A172 (cell line): ENCODE measurements at regions not wholly inside any gene's neighbourhood (a gene's known extent, or its start where the extent isn't known, plus 50 kb on each side); places are given as distances from the start of the nearest gene placed in this dataset.
A peak's percentile ranks its signal among the peaks of the same experiment; 100 is the strongest.

ENCODE experiments used
- DNase-seq: peaks from one replicate; pipeline ENCODE4 v3.0.0-alpha.2; 2015; ENCODE audit warnings: low spot score

DNA sequence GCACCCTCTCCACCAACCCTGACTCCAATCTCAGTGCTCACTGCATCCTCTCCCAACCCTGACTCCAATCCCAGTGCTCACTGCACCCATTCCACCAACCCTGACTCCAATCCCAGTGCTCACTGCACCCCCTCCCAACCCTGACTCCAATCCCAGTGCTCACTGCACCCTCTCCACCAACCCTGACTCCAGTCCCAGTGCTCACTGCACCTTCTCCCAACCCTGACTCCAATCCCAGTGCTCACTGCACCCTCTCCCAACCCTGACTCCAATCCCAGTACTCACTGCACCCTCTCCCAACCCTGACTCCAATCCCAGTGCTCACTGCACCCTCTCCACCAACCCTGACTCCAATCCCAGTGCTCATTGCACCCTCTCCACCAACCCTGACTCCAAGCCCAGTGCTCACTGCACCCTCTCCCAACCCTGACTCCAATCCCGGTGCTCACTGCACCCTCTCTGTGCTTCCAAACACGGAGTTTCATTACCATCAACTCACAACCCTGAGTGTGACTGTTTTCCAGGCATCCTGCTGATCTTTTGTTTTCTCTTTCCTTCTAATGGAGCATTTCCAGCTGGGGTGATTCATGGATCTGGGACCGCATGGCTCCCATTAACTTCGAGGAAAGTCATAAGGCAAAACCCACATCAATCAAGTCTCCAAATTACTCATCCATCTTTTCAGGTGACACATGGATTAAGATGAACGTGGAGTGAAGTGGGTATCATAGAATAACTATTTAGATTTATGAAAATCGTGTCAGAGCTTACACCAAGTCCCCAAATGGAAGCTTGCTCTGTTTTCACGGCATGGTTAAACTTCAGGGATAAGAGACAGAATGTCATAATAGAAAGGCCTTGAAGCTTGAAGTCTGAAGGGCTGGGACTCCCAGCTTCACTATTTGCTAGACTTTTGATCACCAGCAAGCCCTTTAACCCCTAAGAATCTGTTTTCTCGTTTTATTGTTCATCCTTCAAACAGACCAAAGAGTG, 135.3 kb upstream of the ZNF618 start:
- peak; percentile 85 for DNase-seq

DNA sequence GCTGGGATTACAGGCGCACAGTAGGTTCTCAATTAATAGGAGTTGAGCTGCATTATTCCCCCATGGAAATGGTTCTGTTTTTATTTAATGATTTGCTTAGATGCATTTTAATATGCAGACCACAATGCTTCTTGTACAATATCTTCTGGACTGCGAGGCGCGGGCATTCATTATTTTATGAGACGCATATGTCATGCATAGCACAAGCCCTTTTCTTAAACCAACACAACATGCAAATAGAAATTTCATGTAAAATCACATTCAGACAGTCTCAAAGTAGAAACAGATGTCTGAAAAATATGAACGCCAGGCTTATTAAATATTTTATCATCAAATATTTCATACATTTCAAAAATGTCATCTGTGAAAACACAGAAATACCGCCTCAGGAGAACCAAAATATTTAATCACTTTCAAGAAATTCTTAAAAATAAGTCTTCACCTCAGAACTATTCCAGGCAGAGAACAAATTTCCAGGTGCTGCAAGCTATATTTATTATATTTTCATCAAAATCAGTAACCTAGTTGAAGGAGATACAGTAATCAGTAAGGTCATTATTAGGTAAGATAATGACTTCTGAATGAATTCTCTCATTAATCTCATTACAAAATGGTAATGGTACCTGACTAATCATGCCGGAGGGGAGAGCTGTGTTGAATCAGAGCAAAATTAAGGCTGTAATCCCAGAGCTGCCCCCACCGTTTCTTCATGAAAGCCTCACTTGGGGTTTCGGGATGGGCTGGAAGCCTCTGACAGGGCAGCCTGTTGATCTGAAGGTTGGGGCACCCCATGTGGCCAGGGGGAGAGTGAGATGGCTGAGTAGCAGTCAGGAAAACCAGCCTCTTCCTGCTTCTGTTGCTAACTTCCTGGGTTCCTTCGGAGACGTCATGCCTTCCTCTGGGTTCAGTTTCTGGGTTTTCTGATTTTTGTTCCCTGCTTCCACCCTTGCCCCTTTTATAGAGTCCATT, 133.9 kb upstream of the ZNF618 start:
- no peak for DNase-seq

DNA sequence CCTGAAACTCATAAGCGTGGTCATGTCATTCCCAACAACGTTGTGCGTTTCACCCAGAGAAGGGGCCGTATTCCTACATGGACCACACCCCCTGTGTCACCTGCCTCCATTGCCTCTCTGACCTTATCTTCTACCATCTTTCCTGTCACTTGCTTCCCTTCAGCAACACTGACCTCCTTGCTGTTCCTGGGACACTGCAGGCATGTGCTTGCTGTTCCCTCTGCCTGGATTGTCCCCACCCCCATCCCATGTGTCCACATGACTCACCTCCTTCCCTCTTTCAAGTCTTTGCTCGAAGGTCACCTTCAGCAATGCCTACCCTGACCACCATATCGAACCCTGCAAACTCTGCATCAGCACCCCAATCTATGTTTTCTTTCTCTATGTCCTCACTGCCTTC, 133.2 kb upstream of the ZNF618 start:
- DNase-seq, result no peak

DNA sequence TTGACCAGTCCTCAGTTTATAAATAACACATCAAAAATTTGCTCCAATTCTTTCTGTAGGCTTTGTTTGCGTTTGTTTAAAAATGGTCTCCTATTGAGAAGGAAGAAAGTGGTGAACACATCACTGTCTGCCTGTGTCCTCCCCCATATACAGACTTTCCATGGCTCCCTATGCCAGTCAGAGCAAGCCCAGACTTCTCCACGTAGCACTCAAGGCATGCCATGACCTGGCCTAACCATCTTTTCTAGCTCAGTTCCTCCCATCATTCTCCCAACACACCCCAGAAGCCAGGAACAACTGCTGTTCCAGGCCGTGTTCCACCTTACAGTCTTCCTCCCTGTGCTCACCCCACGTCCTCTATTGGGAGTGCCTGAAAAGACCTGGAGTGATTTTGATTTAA, 129.6 kb upstream of the ZNF618 start:
- no peak for DNase-seq

DNA sequence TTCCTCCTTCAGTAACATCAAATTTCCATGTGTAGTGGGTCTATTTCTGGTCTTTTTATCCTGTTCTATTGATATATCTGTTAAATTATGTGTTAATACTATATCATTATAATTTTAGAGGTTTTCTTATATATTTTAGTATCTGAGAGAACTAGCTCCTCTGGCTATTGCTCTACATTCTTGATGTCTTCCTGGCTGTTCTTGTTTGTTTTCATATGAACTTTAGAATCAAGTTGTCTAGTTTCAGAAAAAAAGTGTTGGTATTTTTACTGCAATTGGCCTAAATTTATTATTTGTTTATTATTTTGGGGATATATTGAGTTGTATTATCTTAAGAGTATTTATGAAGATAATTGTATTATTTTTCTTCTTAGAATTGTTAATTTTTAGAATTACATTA, 128.0 kb upstream of the ZNF618 start:
- no peak for DNase-seq

DNA sequence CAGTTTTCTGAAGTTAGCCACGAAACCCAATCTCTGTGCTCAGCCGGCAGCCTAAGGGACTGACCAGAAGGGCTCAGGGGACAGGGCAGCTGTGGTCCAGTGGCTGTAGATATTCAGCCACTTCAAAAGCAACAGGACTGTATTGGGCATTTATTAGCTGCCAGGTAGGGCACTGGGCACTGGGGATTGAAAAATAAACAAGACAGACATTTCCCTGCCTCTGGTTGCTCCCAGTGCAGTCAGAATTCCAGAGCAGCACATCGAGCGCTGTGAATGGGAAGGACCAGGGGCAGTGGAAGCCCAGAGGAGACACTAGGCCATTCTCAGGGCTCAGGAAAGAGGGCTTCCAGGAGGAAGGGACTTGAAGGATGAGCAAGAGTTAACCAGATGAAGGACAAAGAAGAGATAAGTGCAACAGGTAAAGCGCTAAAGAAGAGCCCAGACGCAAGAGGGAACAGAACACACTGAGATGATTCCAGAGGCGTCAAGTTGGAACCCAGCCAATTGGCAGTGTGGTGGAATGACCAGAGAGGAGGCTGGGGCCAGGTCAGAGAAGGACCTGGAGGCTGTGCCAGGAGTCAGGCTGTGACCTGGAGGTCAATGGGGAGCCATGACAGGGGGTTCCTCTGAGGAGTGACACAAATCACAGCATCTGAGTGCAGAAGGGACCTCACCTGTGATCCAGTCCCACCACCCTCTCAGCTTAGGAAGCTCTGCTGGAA, 122.5 kb upstream of the ZNF618 start:
- DNase-seq, result no peak

DNA sequence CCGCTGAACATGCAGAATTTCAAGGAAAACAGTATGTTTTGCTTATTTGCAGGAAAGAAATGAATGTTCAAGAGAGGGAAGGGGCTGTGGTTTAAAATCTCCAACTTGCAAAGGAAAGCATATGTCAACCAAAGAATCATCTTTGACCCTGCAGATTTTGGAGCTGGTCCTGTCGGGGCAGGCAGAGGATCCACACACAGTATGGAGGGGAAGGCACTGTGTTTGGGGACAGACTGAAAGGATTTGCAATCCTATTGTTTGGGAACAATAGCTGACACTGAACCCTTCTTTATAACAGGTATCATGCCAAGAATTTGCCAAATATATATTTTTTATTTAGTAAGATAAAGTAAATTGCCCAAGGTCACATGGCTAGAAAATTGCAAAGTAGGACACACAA, 121.4 kb upstream of the ZNF618 start:
- no peak for DNase-seq

DNA sequence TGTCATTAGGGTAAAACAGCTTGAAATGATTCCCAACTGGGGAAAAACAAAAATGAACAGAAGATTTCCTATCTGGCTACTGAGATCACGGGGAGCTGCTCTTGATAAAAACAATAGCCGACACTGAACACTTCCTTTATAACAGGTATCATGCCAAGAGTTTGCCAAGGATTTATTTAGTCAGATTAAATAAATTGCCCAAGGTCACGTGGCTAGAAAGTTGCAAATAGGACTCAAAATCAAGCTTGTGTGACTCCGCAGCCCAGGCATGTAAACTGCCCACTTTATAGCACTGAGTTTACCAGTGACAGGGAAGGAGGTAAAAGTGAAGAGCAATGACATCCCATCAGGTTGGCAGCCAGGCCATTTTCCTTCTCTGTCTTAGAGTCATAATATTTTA, 120.7 kb upstream of the ZNF618 start:
- no peak for DNase-seq

DNA sequence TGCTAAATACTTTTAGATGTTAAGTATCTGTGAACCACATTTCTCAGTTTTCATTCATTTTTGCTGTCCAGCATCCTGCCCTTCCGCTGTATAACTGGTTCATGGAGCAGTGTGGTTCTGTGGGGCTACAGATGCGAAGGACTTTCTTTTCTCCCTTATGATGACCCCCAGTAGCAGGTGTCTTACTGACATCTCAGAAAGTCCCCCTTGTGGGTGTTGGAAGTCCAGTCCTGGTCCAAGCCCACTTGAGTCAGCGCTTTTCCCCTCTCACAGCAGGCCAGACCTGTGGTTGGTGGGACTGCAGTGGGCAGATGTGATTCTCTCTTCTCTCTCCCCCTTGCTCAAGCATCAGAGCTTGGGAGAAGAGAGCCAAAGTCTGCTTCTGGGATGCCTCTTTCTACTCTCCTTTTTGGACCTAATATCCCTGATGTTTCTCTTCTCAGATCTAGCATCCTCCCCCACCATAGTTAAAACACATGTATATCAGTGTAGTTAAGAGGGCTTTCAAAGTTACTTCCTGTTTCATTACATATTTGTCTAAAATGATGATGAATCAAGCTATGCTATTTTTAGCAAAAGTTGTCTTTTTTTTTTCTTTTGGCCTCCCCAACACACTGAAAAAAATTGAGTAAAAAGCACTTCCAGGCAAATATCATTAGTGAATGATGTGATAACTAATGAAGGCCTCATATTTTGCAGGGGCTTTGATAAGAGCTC, 119.5 kb upstream of the ZNF618 start:
- DNase-seq, result no peak

DNA sequence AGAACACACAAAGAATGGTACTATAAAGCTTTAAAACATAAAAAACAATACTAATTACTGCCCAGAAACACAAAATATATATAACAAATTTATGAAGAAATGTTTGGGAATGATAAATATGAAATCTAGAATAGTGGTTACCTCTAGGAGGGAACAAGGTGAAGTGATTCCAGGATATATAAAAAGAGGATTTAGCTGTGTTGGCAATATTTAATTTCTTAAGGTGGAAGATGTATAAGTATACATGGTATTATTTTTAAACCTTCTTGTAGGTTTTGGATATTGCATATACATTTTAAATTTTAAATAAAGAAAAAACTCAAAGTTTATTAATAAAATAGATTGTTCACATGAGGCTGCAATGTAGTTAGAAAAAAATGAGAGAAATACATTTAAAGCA, 112.7 kb upstream of the ZNF618 start:
- DNase-seq, result no peak

DNA sequence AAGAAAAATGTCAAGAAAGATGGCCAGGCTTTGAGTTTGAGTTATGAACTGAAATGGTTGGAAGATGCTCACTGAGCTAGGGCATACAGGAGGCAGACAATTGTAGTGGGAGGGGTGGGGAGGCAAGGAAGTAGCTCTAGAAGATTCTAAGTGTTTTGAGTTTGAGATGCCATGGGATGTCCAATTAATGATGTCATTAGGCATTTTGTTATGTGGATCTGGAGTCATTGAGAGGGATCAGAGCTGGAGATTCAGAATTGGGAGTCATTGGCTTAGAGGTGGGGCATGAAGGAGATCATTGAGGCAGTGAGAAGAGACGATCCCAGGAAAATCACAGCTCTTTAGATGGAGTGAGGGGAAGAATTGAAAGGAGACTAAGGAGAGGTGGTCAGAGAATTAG, 111.5 kb upstream of the ZNF618 start:
- no peak for DNase-seq

DNA sequence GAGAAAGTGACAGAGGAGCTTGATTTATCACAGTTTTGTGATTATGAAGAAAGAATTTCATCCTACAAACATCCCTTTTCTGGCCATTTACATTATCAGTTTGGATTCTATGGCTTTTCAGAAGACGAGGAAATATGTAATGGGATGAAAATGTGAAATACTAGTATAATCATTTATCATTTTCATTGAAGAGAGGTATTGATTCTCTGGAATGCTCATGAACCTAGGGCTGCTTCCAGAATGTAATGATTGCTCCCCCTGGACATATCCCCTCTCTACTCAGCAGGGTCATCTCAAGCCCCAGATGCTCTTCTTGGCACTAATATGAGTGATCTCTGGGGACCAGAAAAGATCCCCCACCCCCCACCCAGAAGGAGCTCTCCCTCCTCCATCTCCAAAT, 106.7 kb upstream of the ZNF618 start:
- DNase-seq, result no peak

DNA sequence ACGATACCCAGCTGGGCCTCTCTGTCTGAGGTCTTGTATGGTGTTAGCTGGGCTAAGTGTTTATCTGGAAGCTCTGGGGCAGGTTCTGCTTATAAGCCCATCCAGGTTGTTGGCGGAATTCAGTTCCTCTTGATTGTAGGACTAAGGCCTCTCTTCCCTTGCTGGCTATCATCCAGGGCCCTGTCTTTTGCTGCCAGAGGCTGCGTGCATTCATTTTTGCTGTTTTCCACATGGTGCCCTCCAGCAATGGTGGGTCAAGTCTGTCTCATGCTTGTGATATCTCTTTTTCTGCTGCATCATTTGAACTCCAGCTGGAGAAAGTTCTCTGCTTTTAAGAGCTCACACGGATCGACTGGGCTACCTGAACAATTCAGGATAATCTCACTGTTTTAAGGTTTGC, 105.7 kb upstream of the ZNF618 start:
- no peak for DNase-seq

DNA sequence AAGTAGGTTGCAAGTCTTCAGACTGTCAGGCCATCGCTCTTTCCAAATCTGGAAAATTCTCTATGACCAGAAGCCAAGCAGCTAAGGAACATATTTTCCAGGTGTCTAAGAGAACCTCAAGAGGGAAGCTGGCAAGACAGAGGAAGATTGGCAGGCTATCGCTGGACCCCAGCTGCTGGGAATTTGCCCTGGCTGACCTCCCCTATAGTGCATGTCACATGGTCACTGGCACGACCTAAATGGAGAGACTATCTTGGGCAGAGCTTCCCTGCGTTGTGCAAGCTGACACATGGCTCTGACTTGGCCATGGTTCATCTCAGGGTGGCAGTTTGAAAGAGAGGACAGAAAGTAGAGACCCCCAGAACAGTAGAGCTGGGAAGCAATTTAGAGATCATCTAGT, 104.9 kb upstream of the ZNF618 start:
- no peak for DNase-seq

DNA sequence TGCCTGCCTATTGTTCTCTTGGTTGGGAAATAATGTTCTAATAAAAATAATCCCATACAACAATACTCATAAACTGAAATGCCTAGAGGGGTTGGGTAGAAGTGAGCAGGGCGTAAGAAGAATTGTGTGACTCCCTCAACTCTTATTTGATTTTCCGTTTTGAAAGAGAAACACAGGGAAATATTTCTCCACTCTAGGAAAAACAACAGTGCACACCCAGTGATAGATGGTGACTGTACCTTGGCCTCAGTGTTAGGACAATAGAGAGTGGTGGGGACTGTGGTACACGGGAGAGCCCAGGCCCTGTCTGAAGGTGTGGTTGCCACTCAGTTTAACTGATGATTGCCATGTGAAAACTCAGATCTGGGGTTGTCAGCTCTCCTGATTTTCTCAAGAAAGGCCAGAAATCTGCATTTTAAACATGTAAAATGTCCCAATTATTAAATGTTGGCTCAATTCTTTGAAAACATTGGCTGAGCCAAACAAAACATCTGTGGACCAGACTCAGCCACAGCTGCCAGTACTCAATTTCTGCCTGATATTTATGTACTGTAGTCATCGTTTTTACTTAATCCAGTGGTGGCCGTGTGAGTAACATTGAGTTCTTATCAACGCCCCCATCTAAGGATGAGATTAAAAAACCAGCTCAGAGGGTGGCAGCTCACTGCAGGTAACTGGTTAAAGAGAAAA, 103.8 kb upstream of the ZNF618 start:
- DNase-seq, result peak; percentile 5

DNA sequence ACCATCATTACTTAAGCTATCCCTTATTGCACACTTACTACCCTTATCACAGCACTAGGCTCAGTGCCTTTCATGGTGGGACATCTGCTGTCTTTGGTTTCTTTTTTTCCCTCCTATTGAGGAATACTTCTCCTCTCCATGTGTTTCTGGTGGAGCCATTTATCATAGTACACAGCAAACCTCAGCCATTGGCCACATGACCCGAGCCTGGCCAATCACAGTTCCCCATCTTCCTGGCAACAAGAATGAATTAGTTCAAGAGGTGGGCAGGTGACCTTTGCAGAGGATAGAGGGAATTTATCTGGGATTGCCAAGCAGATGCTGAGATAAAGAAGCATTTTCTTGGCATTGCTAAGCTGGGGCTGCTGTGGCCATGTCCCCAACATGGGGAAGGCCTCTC, 101.1 kb upstream of the ZNF618 start:
- no peak for DNase-seq

DNA sequence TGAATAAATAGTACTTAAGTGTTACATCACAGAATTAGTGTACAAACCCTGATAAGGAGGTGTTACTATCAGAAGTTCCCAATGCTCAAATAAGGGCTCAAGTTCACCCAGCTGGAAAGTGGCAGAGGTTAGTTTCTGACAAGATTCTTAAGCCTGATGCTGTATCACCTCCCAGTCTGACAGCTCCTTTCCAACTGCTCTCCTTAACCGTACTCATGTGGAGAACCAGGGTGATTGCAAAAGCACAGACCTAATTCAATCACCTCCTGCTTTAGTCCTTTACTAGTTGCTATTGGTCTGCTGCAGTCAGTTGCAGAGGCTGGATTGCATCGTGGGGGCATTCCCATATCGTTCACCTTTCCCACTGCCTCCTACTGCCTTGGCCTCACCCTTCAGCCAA, 100.4 kb upstream of the ZNF618 start:
- DNase-seq, result no peak

DNA sequence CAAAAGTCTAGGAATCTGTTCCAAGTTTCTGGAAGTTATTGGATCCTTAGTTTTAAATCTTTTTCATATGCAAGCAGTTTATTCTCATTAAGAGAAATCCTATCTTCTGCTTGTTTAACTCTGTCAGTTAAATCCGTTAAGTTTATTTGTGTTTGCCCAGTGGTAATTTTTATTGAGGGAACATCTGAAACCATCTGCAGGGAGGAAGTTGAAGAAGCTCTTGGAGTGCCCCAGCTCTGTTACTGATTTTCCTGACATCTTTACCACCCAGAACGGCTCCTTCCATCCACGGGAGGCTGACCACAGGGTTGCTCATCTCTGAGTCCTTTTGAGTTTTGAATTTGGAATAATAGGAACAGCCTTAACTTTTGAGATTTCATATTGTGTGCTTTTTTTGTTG, 99.9 kb upstream of the ZNF618 start:
- no peak for DNase-seq

DNA sequence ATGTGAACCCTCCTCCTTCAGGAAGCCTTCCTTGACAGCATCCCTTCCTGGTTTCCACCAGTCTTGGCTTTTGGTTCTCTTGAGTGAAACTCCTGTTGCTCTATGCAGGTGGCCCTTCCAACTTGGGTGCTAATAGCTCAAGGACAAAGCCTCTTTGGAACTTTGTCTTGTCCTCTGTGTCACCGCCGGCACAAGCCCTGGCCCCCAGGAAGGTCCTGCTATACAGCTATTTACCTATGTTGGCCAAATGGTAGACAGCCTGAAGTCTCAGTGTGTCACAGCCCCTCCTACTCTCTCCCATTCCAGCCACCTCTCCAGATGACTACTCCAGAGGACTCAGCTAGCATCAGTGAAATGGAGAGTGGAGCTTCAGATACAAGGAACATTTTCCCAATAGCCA, 94.7 kb upstream of the ZNF618 start:
- no peak for DNase-seq

DNA sequence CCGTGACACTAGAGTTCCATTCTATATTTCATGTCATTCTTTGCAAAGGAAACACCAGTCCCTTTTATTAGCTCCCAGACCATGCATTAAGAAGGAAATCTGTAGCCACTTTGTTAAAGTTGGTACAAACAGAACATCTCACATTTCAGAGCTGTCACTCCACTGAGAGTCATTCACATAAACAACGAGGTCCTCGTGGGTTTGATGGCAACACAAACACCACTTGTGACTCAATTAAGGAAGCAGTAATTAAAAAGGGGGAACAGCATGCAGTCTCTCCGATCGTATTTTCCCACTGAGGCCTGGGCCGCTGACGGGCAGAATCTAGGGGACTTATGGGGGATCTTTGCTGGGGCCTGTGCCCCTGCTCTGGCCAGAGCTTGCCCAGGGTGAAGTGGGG, 94.2 kb upstream of the ZNF618 start:
- DNase-seq, result no peak

DNA sequence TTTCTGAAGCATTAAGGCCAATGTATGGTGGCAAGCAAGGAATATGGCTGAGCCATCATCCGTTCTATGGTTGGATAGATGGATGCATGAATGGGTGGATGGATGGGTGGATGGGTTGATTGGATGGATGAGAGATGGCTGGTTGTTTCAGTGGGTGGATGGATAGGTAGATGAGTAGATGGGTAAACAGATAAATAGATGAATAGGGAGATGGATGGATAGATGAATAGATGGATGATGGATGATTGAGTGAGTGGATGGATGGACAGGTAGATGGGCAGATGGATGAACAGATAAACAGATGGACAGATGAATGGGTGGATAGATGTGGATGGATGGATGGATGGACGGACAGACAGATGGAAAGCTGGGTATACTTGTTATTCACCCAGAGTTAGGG, 92.6 kb upstream of the ZNF618 start:
- DNase-seq, result no peak
